BLaER1 (cell line): ENCODE measurements at regions not wholly inside any gene's neighbourhood (a gene's known extent, or its start where the extent isn't known, plus 50 kb on each side); places are given as distances from the start of the nearest gene placed in this dataset.

ENCODE experiments used
- H3K27ac ChIP-seq: shearing (Covaris generic); formaldehyde crosslinking; 2 replicates; pipeline ENCODE4 v1.8.1; 2022
- H3K27me3 ChIP-seq: shearing (Covaris generic); formaldehyde crosslinking; 2 replicates; pipeline ENCODE4 v1.8.1; 2022
- H3K36me3 ChIP-seq: shearing (Covaris generic); formaldehyde crosslinking; 2 replicates; pipeline ENCODE4 v1.8.1; 2022
- H3K4me1 ChIP-seq: shearing (Covaris generic); formaldehyde crosslinking; 2 replicates; pipeline ENCODE4 v1.8.1; 2022
- H3K4me2 ChIP-seq: shearing (Covaris generic); formaldehyde crosslinking; 2 replicates; pipeline ENCODE4 v1.8.1; 2022
- H3K4me3 ChIP-seq: shearing (Covaris generic); formaldehyde crosslinking; 2 replicates; pipeline ENCODE4 v1.8.1; 2022
- H3K9ac ChIP-seq: shearing (Covaris generic); formaldehyde crosslinking; 2 replicates; pipeline ENCODE4 v1.8.1; 2022
- H3K9me3 ChIP-seq: shearing (Covaris generic); formaldehyde crosslinking; 2 replicates; pipeline ENCODE4 v1.8.1; 2022
- H4K20me1 ChIP-seq: shearing (Covaris generic); formaldehyde crosslinking; 2 replicates; pipeline ENCODE4 v1.8.1; 2022
- Cebpa-rat ChIP-seq: shearing (Covaris generic); IDR thresholded peaks from 2 replicates; pipeline ENCODE4 v1.8.1; 2022

- Histone ChIP-seq H3K27ac (no peak overlapping the region), H3K36me3 (no peaks in the 10 kb centered on the region), H3K9ac (no peak overlapping the region), H3K4me3 (no peak overlapping the region), H3K4me1 (peaks cover 10% of the 10 kb centered on the region), H4K20me1 (no peaks in the 10 kb centered on the region), H3K9me3 (no peaks in the 10 kb centered on the region), H3K27me3 (no peaks in the 10 kb centered on the region), H3K4me2 (no peak overlapping the region)
- no peak for TF ChIP-seq Cebpa-rat
These were observed 913.4 kb downstream of the SLITRK6 start for GRCh38 chr13:84885868-84886267.

GRCh38 chr13:84873951-84874350, 925.3 kb downstream of the SLITRK6 start:
- H3K4me1 ChIP-seq = no peaks in the 10 kb centered on the region
- H3K4me3 ChIP-seq = no peak overlapping the region
- TF ChIP-seq Cebpa-rat = no peak
- no peaks in the 10 kb centered on the region for H3K27me3 ChIP-seq
- no peaks in the 10 kb centered on the region for H3K36me3 ChIP-seq
- H3K4me2 ChIP-seq = no peak overlapping the region
- peaks cover 18% of the 10 kb centered on the region; the same call in 1 of the 2 replicates for H3K9me3 ChIP-seq
- H3K27ac ChIP-seq = no peak overlapping the region
- no peak overlapping the region for H3K9ac ChIP-seq
- no peaks in the 10 kb centered on the region for H4K20me1 ChIP-seq

- H3K27me3 ChIP-seq = no peaks in the 10 kb centered on the region
- no peaks in the 10 kb centered on the region for H3K9me3 ChIP-seq
- H4K20me1 ChIP-seq = no peaks in the 10 kb centered on the region
- no peaks in the 10 kb centered on the region for H3K4me1 ChIP-seq
- no peaks in the 10 kb centered on the region for H3K36me3 ChIP-seq
- no peak overlapping the region for H3K4me3 ChIP-seq
- H3K4me2 ChIP-seq = no peak overlapping the region
- no peak overlapping the region for H3K27ac ChIP-seq
- no peak for TF ChIP-seq Cebpa-rat
- H3K9ac ChIP-seq = no peak overlapping the region
These were observed 929.0 kb downstream of the SLITRK6 start for GRCh38 chr13:84870190-84870589.

- H3K27ac ChIP-seq = no peak overlapping the region
- H3K36me3 ChIP-seq = no peaks in the 10 kb centered on the region
- H3K4me3 ChIP-seq = no peak overlapping the region
- no peak overlapping the region for H3K9ac ChIP-seq
- no peaks in the 10 kb centered on the region for H4K20me1 ChIP-seq
- no peak overlapping the region for H3K4me2 ChIP-seq
- H3K9me3 ChIP-seq = no peaks in the 10 kb centered on the region
- H3K4me1 ChIP-seq = no peaks in the 10 kb centered on the region
- H3K27me3 ChIP-seq = no peaks in the 10 kb centered on the region
- no peak for TF ChIP-seq Cebpa-rat
These were observed 932.0 kb downstream of the SLITRK6 start for GRCh38 chr13:84867246-84867645.

- H3K27me3 ChIP-seq = no peaks in the 10 kb centered on the region
- H3K4me1 ChIP-seq = no peaks in the 10 kb centered on the region
- no peak for TF ChIP-seq Cebpa-rat
- H3K36me3 ChIP-seq = no peaks in the 10 kb centered on the region
- no peaks in the 10 kb centered on the region for H3K9me3 ChIP-seq
- H3K4me3 ChIP-seq = no peak overlapping the region
- H4K20me1 ChIP-seq = no peaks in the 10 kb centered on the region
- no peak overlapping the region for H3K27ac ChIP-seq
- no peak overlapping the region for H3K9ac ChIP-seq
- no peak overlapping the region for H3K4me2 ChIP-seq
These were observed 933.4 kb downstream of the SLITRK6 start for GRCh38 chr13:84865783-84866221.

GRCh38 chr13:84864341-84864740, 934.9 kb downstream of the SLITRK6 start:
- Histone ChIP-seq H3K4me3 (no peak overlapping the region), H3K36me3 (no peaks in the 10 kb centered on the region), H3K27me3 (no peaks in the 10 kb centered on the region), H3K27ac (no peak overlapping the region), H4K20me1 (no peaks in the 10 kb centered on the region), H3K9ac (no peak overlapping the region), H3K4me2 (no peak overlapping the region), H3K4me1 (no peaks in the 10 kb centered on the region), H3K9me3 (no peaks in the 10 kb centered on the region)
- no peak for TF ChIP-seq Cebpa-rat

GRCh38 chr13:84847107-84847506, 952.1 kb downstream of the SLITRK6 start:
- Histone ChIP-seq H3K4me3 (no peak overlapping the region), H4K20me1 (no peaks in the 10 kb centered on the region), H3K4me1 (no peaks in the 10 kb centered on the region), H3K9ac (no peak overlapping the region), H3K9me3 (no peaks in the 10 kb centered on the region), H3K36me3 (no peaks in the 10 kb centered on the region), H3K27me3 (no peaks in the 10 kb centered on the region), H3K4me2 (no peak overlapping the region), H3K27ac (no peak overlapping the region)
- no peak for TF ChIP-seq Cebpa-rat

GRCh38 chr13:84845907-84846619, 953.2 kb downstream of the SLITRK6 start:
- no peak overlapping the region for H3K27ac ChIP-seq
- H3K9me3 ChIP-seq = no peaks in the 10 kb centered on the region
- no peaks in the 10 kb centered on the region for H3K27me3 ChIP-seq
- no peaks in the 10 kb centered on the region for H3K4me1 ChIP-seq
- no peak overlapping the region for H3K9ac ChIP-seq
- no peak overlapping the region for H3K4me3 ChIP-seq
- no peak overlapping the region for H3K4me2 ChIP-seq
- no peaks in the 10 kb centered on the region for H4K20me1 ChIP-seq
- no peak for TF ChIP-seq Cebpa-rat
- no peaks in the 10 kb centered on the region for H3K36me3 ChIP-seq

- no peak for TF ChIP-seq Cebpa-rat
- Histone ChIP-seq H3K27ac (no peak overlapping the region), H3K9ac (no peak overlapping the region), H3K4me3 (no peak overlapping the region), H3K9me3 (no peaks in the 10 kb centered on the region), H3K4me2 (no peak overlapping the region), H3K4me1 (no peaks in the 10 kb centered on the region), H3K36me3 (no peaks in the 10 kb centered on the region), H3K27me3 (no peaks in the 10 kb centered on the region), H4K20me1 (no peaks in the 10 kb centered on the region)
These were observed 954.7 kb downstream of the SLITRK6 start for GRCh38 chr13:84844473-84844872.

GRCh38 chr13:84843368-84843767, 955.9 kb downstream of the SLITRK6 start:
- no peak for TF ChIP-seq Cebpa-rat
- Histone ChIP-seq H3K36me3 (no peaks in the 10 kb centered on the region), H3K4me1 (no peaks in the 10 kb centered on the region), H3K27ac (no peak overlapping the region), H4K20me1 (no peaks in the 10 kb centered on the region), H3K27me3 (no peaks in the 10 kb centered on the region), H3K9me3 (no peaks in the 10 kb centered on the region), H3K4me2 (no peak overlapping the region), H3K9ac (no peak overlapping the region), H3K4me3 (no peak overlapping the region)

GRCh38 chr13:84834201-84834600, 951.9 kb upstream of the SLITRK1 start:
- H3K9me3 ChIP-seq = peaks cover 8% of the 10 kb centered on the region
- no peak overlapping the region for H3K9ac ChIP-seq
- H3K27ac ChIP-seq = no peak overlapping the region
- TF ChIP-seq Cebpa-rat = no peak
- H3K4me3 ChIP-seq = no peak overlapping the region
- no peaks in the 10 kb centered on the region for H3K36me3 ChIP-seq
- H4K20me1 ChIP-seq = no peaks in the 10 kb centered on the region
- no peaks in the 10 kb centered on the region for H3K27me3 ChIP-seq
- no peaks in the 10 kb centered on the region for H3K4me1 ChIP-seq
- H3K4me2 ChIP-seq = no peak overlapping the region
